NT2/D1 (cell line): ENCODE measurements at regions not wholly inside any gene's neighbourhood (a gene's known extent, or its start where the extent isn't known, plus 50 kb on each side); places are given as distances from the start of the nearest gene placed in this dataset.

Source experiments
- DNase-seq: peaks from one replicate; pipeline ENCODE4 v3.0.0-alpha.2; 2011; ENCODE audit warnings: low read depth, low spot score
- H3K27me3 ChIP-seq: 2 replicates; pipeline ENCODE4 v1.6.0; 2011; ENCODE audit warnings: mild to moderate bottlenecking; ENCODE audit not compliant: insufficient read length, insufficient read depth
- H3K36me3 ChIP-seq: 2 replicates; pipeline ENCODE4 v1.6.1; 2011; ENCODE audit warnings: mild to moderate bottlenecking, low read length, mixed read lengths; ENCODE audit not compliant: insufficient read depth, insufficient read length
- H3K4me1 ChIP-seq: 2 replicates; pipeline ENCODE4 v1.5.1; 2011; ENCODE audit not compliant: insufficient read depth, insufficient read length
- H3K4me3 ChIP-seq: 2 replicates; pipeline ENCODE4 v1.5.1; 2011; ENCODE audit warnings: low read depth; ENCODE audit not compliant: insufficient read length
- H3K9ac ChIP-seq: 2 replicates; pipeline ENCODE4 v1.6.0; 2011; ENCODE audit warnings: low read depth; ENCODE audit not compliant: insufficient read length
- H3K9me3 ChIP-seq: 2 replicates; pipeline ENCODE4 v1.5.1; 2011; ENCODE audit warnings: mild to moderate bottlenecking, low read length; ENCODE audit not compliant: insufficient read depth
- SUZ12 ChIP-seq: IDR thresholded peaks from 2 replicates; pipeline ENCODE4 v1.6.1; 2011; ENCODE audit not compliant: insufficient read length, insufficient read depth; ENCODE audit errors: extremely low read depth
- YY1 ChIP-seq: IDR thresholded peaks from 2 replicates; pipeline ENCODE4 v1.6.1; 2011; ENCODE audit not compliant: insufficient read length, insufficient read depth
- ZNF274 ChIP-seq: IDR thresholded peaks from 2 replicates; pipeline ENCODE4 v1.6.1; 2011; ENCODE audit warnings: mild to moderate bottlenecking, low read depth, low read length

DNA sequence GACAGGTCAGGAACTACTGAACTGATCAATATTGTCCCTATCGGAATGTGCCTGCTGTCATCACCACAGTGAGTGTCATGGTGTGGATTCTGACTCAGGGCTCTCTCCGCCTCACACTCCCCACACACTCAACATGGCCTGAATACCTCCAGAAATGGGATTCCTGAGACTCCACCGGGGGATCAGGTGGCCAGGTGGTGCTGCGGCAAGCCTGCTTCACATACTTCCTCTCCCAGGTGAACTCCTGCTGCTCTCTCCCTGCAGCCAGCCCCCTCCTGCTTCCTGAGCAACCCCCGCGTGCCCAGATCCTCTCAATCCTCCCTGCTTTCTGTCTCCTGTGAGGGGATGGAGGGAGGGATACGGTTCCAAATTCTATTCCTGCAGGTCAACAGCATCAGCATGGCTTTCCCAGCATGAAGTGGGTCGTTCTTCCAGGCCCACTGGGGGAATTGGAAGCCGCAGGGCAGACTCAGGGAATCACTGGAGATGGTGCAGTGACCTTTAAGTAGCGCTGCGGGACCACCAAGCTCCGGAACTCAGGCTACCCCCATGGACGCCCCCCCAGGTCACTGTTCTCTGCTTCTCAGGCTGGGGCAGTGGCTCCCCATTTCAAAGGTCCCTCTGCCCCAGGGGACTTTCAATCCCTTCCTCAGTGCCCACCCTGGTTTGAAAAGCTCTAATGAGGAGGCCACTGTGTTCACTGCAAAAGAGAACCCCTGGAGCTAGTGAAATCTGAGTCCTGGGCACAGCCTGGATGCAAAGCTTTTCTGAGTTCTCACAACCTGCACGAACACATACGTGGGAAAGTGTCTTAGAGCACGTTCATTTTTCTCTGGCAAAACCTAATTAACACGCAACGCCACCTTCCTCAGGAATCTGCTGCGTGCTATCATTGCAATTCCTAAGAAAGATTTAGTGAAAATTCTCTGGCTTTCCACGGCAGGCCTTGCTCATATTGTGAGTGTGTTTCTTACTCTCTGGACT is 168.4 kb downstream of the ZFP36L2 start:
- no peaks in the 10 kb centered on the region for H3K36me3 ChIP-seq
- H3K4me1 ChIP-seq: peaks cover 17% of the 10 kb centered on the region
- TF ChIP-seq ZNF274: no peak
- TF ChIP-seq SUZ12: no peak
- TF ChIP-seq YY1: no peak
- H3K9ac ChIP-seq: peak overlapping the region; percentile 8
- DNase-seq: no peak
- peaks cover 11% of the 10 kb centered on the region; the same call in 1 of the 2 replicates for H3K9me3 ChIP-seq
- peaks cover 3% of the 10 kb centered on the region for H3K27me3 ChIP-seq
- no peak overlapping the region for H3K4me3 ChIP-seq

DNA sequence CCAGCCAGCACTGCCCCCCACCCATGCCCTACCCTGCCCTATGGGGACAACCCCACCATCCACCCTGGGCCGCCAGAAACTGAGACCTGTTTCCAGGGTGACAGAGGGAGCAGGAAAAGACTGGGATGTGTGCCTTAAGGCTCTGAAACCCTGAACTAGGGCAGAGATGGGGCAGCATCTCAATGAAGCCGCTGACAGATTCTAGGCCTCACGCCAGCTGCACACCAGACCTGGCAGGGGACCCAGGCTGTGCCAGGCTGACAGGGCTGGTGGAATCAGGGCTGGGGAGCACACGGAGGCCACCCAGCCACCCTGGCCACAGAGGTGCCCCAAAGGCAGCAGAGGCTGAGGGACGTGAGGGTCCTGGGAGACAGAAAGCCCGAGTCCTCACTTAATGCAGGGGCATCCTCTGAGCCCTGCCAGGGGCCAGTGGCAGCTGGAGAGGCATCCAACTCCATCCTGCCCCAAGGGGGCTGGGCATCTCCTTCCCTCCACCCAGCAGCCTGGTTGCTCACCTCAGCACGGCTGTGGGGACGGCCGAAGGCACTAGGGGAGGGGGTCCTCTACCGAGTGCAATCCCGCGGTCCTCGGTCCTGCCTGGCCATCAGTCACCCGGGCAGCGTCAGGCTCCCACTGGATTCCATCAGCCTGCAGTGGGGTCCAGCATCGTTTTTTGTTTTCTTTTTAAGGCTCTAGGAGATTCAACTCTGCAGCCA is 169.2 kb downstream of the ZFP36L2 start:
- DNase-seq: no peak
- no peak overlapping the region for H3K4me3 ChIP-seq
- TF ChIP-seq ZNF274 (no peak), SUZ12 (no peak), YY1 (no peak)
- H3K4me1 ChIP-seq: peaks cover 17% of the 10 kb centered on the region
- peak overlapping the region; percentile 26 for H3K9ac ChIP-seq
- peaks cover 3% of the 10 kb centered on the region for H3K27me3 ChIP-seq
- peaks cover 10% of the 10 kb centered on the region; the same call in 1 of the 2 replicates for H3K9me3 ChIP-seq
- H3K36me3 ChIP-seq: no peaks in the 10 kb centered on the region

DNA sequence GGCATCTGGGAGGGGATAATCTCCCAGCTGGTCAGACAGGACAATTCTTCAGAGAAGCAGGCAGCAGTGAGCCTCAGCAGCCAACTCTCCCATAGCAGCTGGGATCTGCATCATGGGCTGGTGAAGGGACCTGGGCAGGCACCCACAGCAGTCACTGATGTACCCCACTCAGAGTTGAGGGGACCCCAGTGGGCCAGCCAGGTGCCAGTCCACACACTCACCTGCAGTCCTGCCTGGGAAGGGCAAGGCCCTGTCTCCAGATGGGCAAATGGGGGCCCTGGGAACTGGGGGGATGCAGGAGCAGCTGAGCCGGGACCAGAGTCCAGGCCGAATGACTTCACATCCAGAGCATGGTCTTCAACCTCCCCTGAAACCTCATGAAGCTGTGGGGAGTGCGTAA is 170.4 kb downstream of the ZFP36L2 start:
- no peak overlapping the region for H3K9ac ChIP-seq
- no peaks in the 10 kb centered on the region for H3K36me3 ChIP-seq
- no peak overlapping the region for H3K4me3 ChIP-seq
- H3K4me1 ChIP-seq: peaks cover 17% of the 10 kb centered on the region
- H3K27me3 ChIP-seq: peaks cover 3% of the 10 kb centered on the region
- no peak for DNase-seq
- no peaks in the 10 kb centered on the region for H3K9me3 ChIP-seq
- TF ChIP-seq YY1 (no peak), SUZ12 (no peak), ZNF274 (no peak)

DNA sequence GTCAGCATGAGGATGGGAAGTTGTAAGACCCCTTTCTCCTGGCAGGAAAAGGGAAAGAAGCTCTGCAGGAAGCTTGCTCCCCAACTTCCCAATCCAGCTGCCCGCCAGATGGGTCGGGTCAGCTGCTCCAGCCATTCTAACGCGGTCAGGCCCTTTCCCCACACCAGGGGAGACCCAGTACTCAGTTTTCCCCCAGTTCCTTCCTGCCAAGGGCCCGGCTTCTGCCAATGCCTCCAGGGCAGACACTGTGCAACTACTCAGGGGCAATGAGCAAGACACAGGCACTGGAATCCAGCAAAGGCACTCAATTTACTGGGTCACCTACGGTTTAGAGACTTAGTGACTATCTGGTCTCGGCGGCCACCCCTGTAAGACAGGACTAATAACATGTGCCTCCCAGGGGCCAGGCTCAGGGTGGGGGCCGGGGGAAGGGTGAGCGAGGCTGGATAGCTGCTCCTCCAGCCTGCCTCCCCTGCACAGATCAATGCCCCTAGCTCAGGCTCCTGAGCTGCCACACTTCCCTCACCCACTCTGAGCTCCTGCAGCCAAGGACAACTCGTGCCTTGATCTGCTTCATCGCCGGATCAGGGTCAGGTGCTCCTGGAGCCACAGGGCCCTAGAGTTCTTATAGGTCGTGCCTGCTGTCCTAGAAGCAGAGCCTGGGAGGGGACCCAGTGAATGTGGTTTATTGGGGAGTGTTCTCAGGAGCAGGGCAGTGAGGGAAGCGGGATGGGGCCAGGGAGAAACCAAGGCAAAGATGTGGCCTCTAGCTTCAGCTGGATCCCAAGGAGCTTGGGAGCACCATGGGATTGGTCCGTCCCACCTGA is 171.1 kb downstream of the ZFP36L2 start:
- Histone ChIP-seq H3K9me3 (no peaks in the 10 kb centered on the region), H3K27me3 (peaks cover 3% of the 10 kb centered on the region), H3K4me3 (no peak overlapping the region), H3K9ac (no peak overlapping the region), H3K4me1 (peaks cover 17% of the 10 kb centered on the region), H3K36me3 (no peaks in the 10 kb centered on the region)
- TF ChIP-seq YY1: no peak
- TF ChIP-seq ZNF274: no peak
- no peak for TF ChIP-seq SUZ12
- no peak for DNase-seq

DNA sequence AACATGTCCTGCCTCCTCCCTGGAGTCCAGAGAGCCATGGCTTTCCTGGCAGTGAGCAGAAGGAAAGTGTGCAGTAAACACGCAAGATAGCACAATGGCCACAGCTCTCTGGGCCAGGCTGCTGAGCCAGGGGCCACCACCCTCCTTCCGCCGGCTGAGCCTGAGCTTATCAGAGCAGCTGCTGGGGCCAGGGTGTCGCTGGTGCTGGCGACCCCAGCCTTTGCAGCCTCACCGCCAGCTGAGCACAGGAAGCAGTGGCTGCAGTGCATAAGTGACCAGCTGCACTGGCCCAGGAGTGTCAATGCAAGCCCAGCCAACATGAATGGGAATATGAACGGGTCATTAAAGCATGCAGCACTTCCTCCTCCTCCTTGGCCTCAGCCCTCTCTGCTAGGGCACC is 172.0 kb downstream of the ZFP36L2 start:
- peaks cover 3% of the 10 kb centered on the region for H3K27me3 ChIP-seq
- peaks cover 17% of the 10 kb centered on the region for H3K4me1 ChIP-seq
- H3K4me3 ChIP-seq: no peak overlapping the region
- H3K9ac ChIP-seq: no peak overlapping the region
- H3K36me3 ChIP-seq: no peaks in the 10 kb centered on the region
- DNase-seq: no peak
- no peaks in the 10 kb centered on the region for H3K9me3 ChIP-seq
- TF ChIP-seq YY1: no peak
- TF ChIP-seq SUZ12: no peak
- TF ChIP-seq ZNF274: no peak

DNA sequence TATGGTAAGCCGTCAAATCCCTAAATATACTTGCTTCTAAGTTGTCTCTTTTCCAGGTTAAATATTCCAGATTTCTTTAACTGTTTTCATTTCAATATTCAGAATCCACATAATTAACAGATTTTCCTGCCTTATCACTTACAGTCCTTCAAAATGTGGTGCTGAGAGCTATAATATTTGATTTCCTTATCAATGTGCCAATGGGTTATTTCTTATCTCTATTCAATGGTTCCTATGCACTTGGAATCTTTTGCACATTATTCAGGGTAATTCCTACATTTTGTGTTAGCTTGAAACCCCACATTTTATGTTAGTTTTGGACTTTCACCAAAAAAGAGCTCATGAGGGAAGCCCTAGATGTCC is 173.5 kb downstream of the ZFP36L2 start:
- Histone ChIP-seq H3K9ac (no peak overlapping the region), H3K4me1 (peaks cover 10% of the 10 kb centered on the region), H3K9me3 (no peaks in the 10 kb centered on the region), H3K4me3 (no peak overlapping the region), H3K36me3 (no peaks in the 10 kb centered on the region), H3K27me3 (peaks cover 3% of the 10 kb centered on the region)
- no peak for DNase-seq
- TF ChIP-seq YY1 (no peak), SUZ12 (no peak), ZNF274 (no peak)
